ENCODE measurements at regions not wholly inside any gene's neighbourhood (a gene's known extent, or its start where the extent isn't known, plus 50 kb on each side); places are given as distances from the start of the nearest gene placed in this dataset.
"Not testable (repeated sequence)": the region's sequence is repeated elsewhere in the genome, so short reads cannot be mapped to it uniquely, and the experiment has no call there.

- no peak for DNase-seq (ENCODE audit: low read depth in 2 of 2, low spot score in 1 of 2)
These were observed 416.1 kb downstream of the PSAT1 start for GRCh38 chr9:78712903-78713613.

GRCh38 chr9:78713614-78714405, 416.9 kb downstream of the PSAT1 start:
- no peak for DNase-seq (ENCODE audit: low read depth in 2 of 2, low spot score in 1 of 2)

GRCh38 chr9:78714576-78714975, 417.7 kb downstream of the PSAT1 start:
- DNase-seq (ENCODE audit: low read depth in 2 of 2, low spot score in 1 of 2): no peak

GRCh38 chr9:78719029-78719428, 422.1 kb downstream of the PSAT1 start:
- not testable (repeated sequence) for DNase-seq (ENCODE audit: low read depth in 2 of 2, low spot score in 1 of 2)

- no peak for DNase-seq (ENCODE audit: low read depth in 2 of 2, low spot score in 1 of 2)
These were observed 428.0 kb downstream of the PSAT1 start for GRCh38 chr9:78724896-78725295.

GRCh38 chr9:78725503-78725902, 428.6 kb downstream of the PSAT1 start:
- no peak for DNase-seq (ENCODE audit: low read depth in 2 of 2, low spot score in 1 of 2)

- no peak for DNase-seq (ENCODE audit: low read depth in 2 of 2, low spot score in 1 of 2)
These were observed 448.4 kb downstream of the PSAT1 start for GRCh38 chr9:78745331-78745730.

- no peak for DNase-seq (ENCODE audit: low read depth in 2 of 2, low spot score in 1 of 2)
These were observed 449.1 kb downstream of the PSAT1 start for GRCh38 chr9:78746010-78746409.

GRCh38 chr9:78753039-78753438, 456.1 kb downstream of the PSAT1 start:
- DNase-seq (ENCODE audit: low read depth in 2 of 2, low spot score in 1 of 2): no peak

- no peak for DNase-seq (ENCODE audit: low read depth in 2 of 2, low spot score in 1 of 2)
These were observed 460.0 kb downstream of the PSAT1 start for GRCh38 chr9:78756813-78757510.

GRCh38 chr9:78763424-78763823, 466.5 kb downstream of the PSAT1 start:
- no peak for DNase-seq (ENCODE audit: low read depth in 2 of 2, low spot score in 1 of 2)

GRCh38 chr9:78765861-78766260, 468.9 kb downstream of the PSAT1 start:
- DNase-seq (ENCODE audit: low read depth in 2 of 2, low spot score in 1 of 2): no peak

- no peak for DNase-seq (ENCODE audit: low read depth in 2 of 2, low spot score in 1 of 2)
These were observed 470.6 kb downstream of the PSAT1 start for GRCh38 chr9:78767490-78767889.

GRCh38 chr9:78769690-78770089, 472.8 kb downstream of the PSAT1 start:
- no peak for DNase-seq (ENCODE audit: low read depth in 2 of 2, low spot score in 1 of 2)

- DNase-seq (ENCODE audit: low read depth in 2 of 2, low spot score in 1 of 2): no peak
These were observed 478.3 kb downstream of the PSAT1 start for GRCh38 chr9:78775211-78775610.

- DNase-seq (ENCODE audit: low read depth in 2 of 2, low spot score in 1 of 2): no peak
These were observed 478.9 kb downstream of the PSAT1 start for GRCh38 chr9:78775696-78776295.

- DNase-seq (ENCODE audit: low read depth in 2 of 2, low spot score in 1 of 2): no peak
These were observed 480.8 kb downstream of the PSAT1 start for GRCh38 chr9:78777747-78778146.

- no peak for DNase-seq (ENCODE audit: low read depth in 2 of 2, low spot score in 1 of 2)
These were observed 481.4 kb downstream of the PSAT1 start for GRCh38 chr9:78778318-78778717.

GRCh38 chr9:78778861-78779374, 482.0 kb downstream of the PSAT1 start:
- no peak for DNase-seq (ENCODE audit: low read depth in 2 of 2, low spot score in 1 of 2)

GRCh38 chr9:78781681-78782080, 484.8 kb downstream of the PSAT1 start:
- no peak for DNase-seq (ENCODE audit: low read depth in 2 of 2, low spot score in 1 of 2)

- no peak for DNase-seq (ENCODE audit: low read depth in 2 of 2, low spot score in 1 of 2)
These were observed 485.3 kb downstream of the PSAT1 start for GRCh38 chr9:78782234-78782633.
